ENCODE measurements at regions not wholly inside any gene's neighbourhood (a gene's known extent, or its start where the extent isn't known, plus 50 kb on each side); places are given as distances from the start of the nearest gene placed in this dataset.

DNA sequence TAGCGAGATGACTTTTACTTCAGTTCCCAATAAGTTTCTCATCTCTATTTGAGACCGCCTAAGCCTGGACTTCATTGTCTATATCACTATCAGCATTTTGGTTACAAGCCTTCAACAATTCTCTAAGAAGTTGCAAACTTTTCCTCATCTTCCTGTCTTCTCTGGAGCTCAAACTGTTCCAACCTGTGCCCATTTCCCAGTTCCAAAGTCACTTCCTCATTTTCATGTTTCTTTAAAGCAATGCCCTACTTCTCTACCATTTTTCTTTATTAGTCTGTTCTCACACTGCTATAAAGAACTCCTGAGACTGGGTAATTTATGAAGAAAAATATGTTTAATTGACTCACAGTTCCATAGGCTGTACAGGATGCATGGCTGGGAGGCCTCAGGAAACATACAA, 251.9 kb downstream of the TECRL start:
- TF ChIP-seq CTCF (conservative IDR thresholded peaks at IDR 0.05 in 1 of 2, IDR thresholded peaks at IDR 0.05 in 1 of 2; ENCODE audit: extremely low read depth in 1 of 2, insufficient read depth in 1 of 2, low read depth in 1 of 2, low read length in 2 of 2) (no peak), EZH2 (IDR thresholded peaks at IDR 0.05; ENCODE audit: borderline replicate concordance, low read length) (no peak)
